ENCODE measurements at regions not wholly inside any gene's neighbourhood (a gene's known extent, or its start where the extent isn't known, plus 50 kb on each side); places are given as distances from the start of the nearest gene placed in this dataset.
"Not testable (repeated sequence)": the region's sequence is repeated elsewhere in the genome, so short reads cannot be mapped to it uniquely, and the experiment has no call there.

DNA sequence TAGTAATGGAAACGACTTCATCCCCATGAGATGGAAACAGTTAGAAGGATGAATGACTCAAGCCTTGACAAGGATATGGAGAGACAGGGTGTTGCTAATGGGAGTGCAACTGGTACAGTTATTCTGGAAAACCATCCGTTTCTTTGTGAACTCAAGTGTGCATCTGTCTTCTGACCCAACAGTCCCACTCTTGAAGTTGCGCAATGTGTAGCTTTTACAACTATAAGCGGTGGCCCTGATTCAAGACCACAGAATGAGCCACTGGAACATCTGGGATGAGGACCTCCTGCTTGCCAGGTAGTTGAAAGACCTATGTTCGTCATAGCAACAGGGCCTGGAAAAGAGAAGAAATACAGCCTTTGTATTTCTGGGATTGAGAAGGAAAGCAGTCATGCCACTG, 115.8 kb upstream of the GMDS start:
- no peak for DNase-seq

GRCh38 chr6:2360716-2361115, 115.3 kb upstream of the GMDS start:
- no peak for DNase-seq

DNA sequence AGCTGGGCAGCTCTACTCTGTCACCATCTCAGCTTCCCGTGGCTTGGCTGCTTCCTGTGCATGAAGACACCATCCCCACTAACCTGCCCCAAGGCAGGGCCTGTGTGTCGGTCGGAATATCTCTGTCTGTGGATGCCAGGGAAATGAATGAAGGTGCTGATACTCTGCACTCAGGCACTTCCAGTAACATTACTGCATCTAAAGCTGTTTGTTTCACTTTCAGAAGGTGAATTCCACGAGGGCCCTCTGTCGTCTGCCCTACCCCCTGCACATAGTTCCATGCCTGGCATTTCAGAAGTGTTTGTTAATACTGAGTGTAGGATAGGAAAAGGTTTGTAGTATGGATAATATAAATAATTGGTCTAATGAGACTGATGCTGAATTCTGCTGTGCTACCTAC, 114.7 kb upstream of the GMDS start:
- DNase-seq: no peak

DNA sequence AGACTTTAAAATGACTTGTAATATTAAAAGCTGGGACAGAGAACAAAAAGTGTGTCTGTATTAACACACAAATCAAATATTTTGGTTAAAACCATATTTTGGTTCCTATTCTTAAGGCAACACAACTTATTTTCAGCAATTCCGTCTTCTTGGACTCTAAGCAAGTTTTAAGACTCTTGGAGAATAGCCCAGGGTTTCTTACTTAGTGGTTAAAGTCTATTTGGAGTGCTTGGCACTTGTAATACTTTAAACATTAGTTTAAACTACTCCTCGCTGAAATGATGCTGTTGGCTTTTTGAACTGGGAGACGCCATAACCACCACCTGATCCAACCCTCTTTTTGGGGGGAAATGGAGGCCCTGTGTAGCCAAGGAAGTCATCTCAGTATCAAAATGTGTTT, 109.7 kb upstream of the GMDS start:
- no peak for DNase-seq

DNA sequence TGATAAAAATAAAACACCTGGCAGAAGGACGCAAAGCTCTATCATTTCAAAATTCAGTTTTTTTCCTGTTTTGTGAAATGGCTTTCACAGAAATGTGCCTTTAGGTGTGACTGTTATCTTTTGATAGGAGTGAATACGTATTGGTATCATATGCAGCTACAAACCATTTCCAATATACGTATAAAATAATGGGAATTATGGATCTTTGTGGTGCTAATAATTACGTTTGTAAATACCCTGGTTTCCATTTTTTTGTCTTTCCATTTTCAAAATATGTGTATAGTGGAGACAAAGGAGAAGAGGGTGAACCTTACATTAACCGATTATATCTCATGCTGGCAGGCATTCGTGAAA, 108.7 kb upstream of the GMDS start:
- no peak for DNase-seq

GRCh38 chr6:2353412-2354137, 108.2 kb upstream of the GMDS start:
- peak; percentile 5 to 35 (median 10) for DNase-seq

- no peak for DNase-seq
These were observed 106.5 kb upstream of the GMDS start for GRCh38 chr6:2351807-2352431.

DNA sequence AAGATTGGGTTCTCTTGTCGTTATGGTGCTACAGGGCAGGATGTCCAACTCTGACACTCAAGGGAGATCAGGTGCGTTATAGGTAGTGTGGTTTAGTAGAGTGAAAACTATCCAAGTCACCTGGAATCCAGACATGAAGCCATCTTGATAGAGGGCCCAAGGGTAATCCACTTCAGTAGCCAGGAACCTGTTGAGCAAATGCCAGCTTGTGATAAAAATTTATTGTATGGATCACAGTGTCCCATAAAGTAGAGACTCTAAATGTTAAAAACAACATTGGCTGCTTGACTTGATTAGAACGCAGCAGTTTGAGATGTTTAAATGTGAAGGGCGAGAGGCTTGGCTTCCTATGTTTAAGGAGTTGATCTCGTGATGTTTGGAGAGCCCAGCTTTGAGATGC, 105.7 kb upstream of the GMDS start:
- no peak for DNase-seq

GRCh38 chr6:2346078-2346477, 100.7 kb upstream of the GMDS start:
- no peak for DNase-seq

DNA sequence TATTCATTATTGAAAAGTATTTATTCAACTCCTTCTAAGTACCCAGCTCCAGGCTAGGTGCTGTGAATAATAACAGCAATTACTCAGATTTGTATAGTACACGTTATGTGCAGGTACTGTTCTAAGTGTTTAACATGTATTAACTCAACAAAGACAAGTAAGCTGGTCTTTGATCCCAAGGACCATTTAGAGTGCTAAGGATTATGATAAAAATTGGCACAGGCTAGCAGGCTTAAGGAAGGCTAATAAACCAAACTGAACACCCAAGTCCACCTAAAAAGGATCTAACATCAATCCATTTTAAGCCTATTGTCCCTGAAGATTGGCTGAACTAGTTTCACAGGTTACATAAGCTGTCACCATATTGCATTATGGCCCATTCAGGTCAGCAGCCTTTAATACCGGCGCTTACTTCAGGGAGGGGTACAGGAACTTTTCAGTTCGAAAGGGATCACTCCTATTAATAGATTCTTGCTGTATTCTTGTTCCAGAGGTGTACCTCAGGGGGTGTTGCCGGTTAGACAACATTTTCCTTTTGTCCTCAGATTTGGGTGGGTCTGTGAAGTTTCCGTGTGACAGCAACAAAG, 99.0 kb upstream of the GMDS start:
- DNase-seq: no peak

DNA sequence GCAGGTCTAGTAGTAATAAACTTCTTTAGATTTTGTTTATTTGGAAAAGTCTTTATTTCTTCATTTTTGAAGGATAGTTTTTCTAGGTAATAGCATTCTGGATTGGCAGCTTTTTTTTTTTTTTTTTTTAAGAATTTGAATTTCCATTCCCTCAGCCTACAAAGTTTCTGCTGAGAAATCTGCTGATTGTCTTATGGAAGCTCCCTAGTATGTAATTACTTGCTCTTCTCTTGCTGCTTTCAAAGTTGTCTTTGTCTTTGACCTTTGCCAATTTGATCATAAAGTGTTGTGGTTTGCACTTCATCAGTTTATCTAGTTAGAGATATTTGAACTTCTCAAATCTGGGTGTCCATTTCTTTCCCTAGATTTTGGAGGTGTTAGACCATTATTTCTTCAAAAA, 82.2 kb upstream of the GMDS start:
- DNase-seq: no peak

DNA sequence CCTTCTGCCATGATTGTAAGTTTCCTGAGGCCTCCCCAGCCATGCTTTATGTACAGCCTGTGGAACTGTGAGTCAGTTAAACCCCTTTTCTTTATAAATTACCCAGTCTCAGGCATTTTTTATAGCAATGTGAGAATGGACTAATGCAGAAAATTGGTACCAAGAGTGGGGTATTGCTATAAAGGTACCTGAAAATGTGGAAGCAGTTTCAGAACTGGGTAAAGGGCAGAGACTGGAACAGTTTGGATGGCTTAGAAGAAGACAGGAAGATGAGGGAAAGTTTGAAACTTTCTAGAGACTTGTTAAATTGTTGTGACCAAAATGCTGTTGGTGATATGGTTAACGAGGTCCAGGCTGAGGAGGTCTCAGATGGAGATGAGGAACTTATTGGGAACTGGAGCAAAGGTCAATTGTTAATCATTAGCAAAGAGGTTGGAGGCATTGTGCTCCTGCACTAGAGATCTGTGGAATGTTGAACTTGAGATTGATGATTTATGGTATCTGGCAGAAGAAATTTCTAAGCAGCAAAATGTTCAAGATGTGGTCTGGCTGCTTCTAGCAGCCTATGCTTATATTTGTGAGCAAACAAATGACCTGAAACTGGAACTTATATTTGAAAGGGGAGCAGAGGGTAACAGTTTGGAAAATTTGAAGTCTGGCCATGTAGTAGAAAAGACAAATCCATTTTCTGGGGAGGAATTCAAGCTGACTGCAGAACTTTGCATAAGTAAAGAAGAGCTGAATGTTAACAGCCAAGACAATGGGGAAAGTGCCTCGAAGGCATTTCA, 79.0 kb upstream of the GMDS start:
- DNase-seq: no peak

GRCh38 chr6:2317498-2317897, 72.1 kb upstream of the GMDS start:
- not testable (repeated sequence) for DNase-seq

- DNase-seq: no peak
These were observed 69.2 kb upstream of the GMDS start for GRCh38 chr6:2314641-2315040.

DNA sequence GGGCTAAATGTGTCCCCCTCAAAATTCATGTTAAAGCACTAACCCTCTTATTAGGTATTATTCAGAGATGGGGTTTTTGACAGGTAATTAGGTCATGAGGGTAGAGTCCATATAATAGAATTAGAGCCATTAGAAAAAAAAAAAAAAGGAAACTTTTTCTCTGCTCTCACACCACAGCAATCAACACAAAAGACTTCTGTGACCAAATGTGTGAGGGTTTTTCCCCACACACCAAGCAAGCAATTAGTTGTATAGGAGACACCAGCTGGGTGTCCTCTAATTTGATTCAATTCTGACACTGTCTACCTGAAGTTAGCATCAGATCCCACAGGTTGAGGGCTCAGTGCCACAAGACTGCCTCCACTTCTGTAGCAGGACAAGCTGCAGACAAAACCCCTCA, 64.6 kb upstream of the GMDS start:
- no peak for DNase-seq

GRCh38 chr6:2309122-2309521, 63.7 kb upstream of the GMDS start:
- DNase-seq: no peak

DNA sequence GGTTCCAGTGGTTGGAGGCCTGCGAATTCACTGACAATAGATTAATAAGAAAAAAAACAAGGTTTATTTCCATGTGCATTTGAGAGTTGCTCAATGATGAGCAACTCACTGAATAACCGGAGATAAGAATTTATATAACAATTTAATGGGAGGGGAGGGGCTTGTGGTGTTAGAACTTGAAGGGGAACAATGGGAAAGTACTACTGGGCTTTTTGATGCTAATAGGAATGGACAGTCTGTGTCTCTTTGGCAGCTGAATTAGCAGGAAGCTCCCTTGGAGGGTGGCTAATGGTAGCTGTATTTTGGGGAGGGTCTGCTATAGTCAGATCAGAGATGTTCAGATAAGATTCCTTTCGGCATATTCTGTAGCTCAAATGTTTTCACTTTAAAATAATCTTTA, 62.4 kb upstream of the GMDS start:
- DNase-seq: no peak

DNA sequence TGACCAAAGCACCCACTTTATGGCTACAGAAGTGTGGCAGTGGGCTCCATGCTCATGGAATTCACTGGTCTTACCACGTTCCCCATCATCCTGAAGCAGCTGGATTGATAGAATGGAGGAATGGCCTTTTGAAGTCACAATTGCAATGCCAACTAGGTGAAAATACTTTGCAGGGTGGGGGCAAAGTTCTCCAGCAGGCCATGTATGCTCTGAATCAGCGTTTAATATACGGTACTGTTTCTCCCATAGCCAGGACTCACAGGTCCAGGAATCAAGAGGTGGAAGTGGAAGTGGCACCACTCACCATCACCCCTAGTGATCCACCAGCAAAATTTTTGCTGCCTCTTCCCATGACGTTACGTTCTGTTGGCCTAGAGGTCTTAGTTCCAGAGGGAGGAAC, 60.5 kb upstream of the GMDS start:
- no peak for DNase-seq

DNA sequence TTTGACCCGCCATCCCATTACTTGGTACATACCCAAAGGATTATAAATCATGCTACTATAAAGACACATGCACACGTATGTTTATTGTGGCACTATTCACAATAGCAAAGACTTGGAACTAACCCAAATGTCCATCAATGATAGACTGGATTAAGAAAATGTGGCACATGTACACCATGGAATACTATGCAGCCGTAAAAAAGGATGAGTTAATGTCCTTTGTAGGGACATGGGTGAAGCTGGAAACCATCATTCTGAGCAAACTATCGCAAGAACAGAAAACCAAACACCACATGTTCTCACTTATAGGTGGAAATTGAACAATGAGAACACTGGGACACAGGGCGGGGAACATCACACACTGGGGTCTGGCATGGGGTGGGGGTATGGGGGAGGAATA, 57.1 kb upstream of the GMDS start:
- DNase-seq: not testable (repeated sequence)

DNA sequence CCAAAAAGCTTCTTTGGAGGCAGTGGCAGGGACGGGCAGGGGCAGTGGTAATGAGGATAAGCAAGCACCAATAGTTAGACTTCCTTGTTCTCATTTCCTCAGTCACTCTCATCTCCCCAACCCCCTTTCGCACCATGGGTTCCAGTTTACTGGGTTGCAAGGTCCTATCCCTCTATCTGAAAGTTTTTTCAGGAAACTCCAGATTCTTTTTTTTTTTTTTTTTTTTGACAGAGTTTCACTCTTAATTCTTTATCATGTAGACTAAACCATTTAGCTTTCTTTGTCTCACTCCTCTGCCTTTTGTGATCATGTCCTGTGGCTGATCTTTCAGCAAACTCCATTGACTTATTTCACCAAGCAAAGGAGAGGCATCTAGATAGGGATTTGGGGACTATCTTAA, 51.4 kb upstream of the GMDS start:
- no peak for DNase-seq
